B cell (primary cell): ENCODE measurements at regions not wholly inside any gene's neighbourhood (a gene's known extent, or its start where the extent isn't known, plus 50 kb on each side); places are given as distances from the start of the nearest gene placed in this dataset.
A peak's percentile ranks its signal among the peaks of the same experiment; 100 is the strongest.

Experiments used
- ATAC-seq: fragments of 200-7000 bp; cut with Tn5 transposase; one replicate; pipeline ENCODE4 v1.10.0; 2021; ENCODE audit warnings: low read depth, mild to moderate bottlenecking, moderate number of reproducible peaks, moderate library complexity
- CTCF ChIA-PET: fragments of 350-600 bp; sonication (Branson Sonifier 250); formaldehyde crosslinking; loops from one replicate; lab custom pipeline; 2021; ENCODE audit warnings: antibody characterized with exemption, inconsistent platforms; lab: Charles Lee
- POLR2A ChIA-PET: fragments of 350-600 bp; sonication (Branson Sonifier 250); formaldehyde crosslinking; loops from one replicate; lab custom pipeline; 2021; ENCODE audit warnings: antibody characterized with exemption; lab: Charles Lee
- DNase-seq: peaks from one replicate; pipeline ENCODE4 v3.0.0; 2013
- H2AFZ ChIP-seq: 2 replicates; pipeline ENCODE4 v1.6.1; 2012; ENCODE audit warnings: mild to moderate bottlenecking, low read depth, low read length; ENCODE audit not compliant: insufficient read depth, poor library complexity, severe bottlenecking
- H3K27ac ChIP-seq, 2 donors: 1 replicate in 1 of 2; 2 replicates in 1 of 2; pipeline ENCODE4 v1.5.1; 2012 to 2013; ENCODE audit warnings: low read length in 2 of 2, mild to moderate bottlenecking in 2 of 2, moderate library complexity in 1 of 2
- H3K27me3 ChIP-seq, 4 experiments: fragments of 200-600 bp in 1 of 4; sonication (generic) in 1 of 4; replicated peaks in 1 of 4; 1 replicate in 2 of 4; 2 replicates in 2 of 4; pipeline versions ENCODE4 v1.6.1 to v1.7.0; 2013 to 2016; ENCODE audit warnings: low read length in 3 of 4, mild to moderate bottlenecking in 2 of 4, mixed read lengths in 1 of 4, moderate library complexity in 1 of 4; ENCODE audit not compliant: insufficient read depth in 4 of 4, control insufficient read depth in 3 of 4; ENCODE audit errors: control extremely low read depth in 1 of 4
- H3K36me3 ChIP-seq, 2 experiments: replicated peaks in 1 of 2; 1 replicate in 1 of 2; 2 replicates in 1 of 2; pipeline versions ENCODE4 v1.6.1 to v1.7.1; 2013; ENCODE audit warnings: low read length in 1 of 2; ENCODE audit not compliant: insufficient read depth in 2 of 2, control insufficient read depth in 1 of 2; ENCODE audit errors: control extremely low read depth in 1 of 2, extremely low read depth in 1 of 2
- H3K4me1 ChIP-seq, 2 donors: fragments of 200-600 bp in 1 of 2; sonication (generic) in 1 of 2; 1 replicate in 1 of 2; 2 replicates in 1 of 2; pipeline versions ENCODE4 v1.5.1 to v1.6.1; 2013 to 2017; ENCODE audit warnings: low read length in 2 of 2; ENCODE audit not compliant: control insufficient read depth in 2 of 2, insufficient read depth in 2 of 2
- H3K4me2 ChIP-seq: replicated peaks from 2 replicates; pipeline ENCODE3; 2012; ENCODE audit warnings: mild to moderate bottlenecking, low read depth, low read length; ENCODE audit not compliant: poor library complexity, severe bottlenecking
- H3K4me3 ChIP-seq, 5 experiments: fragments of 200-600 bp in 1 of 5; sonication (generic) in 1 of 5; 1 replicate in 3 of 5; 2 replicates in 2 of 5; pipeline versions ENCODE4 v1.5.1 to v1.7.0; 2011 to 2016; ENCODE audit warnings: low read length in 4 of 5, mild to moderate bottlenecking in 4 of 5, low read depth in 2 of 5, control low read depth in 1 of 5, moderate library complexity in 1 of 5; ENCODE audit not compliant: insufficient read depth in 1 of 5; ENCODE audit errors: control extremely low read depth in 1 of 5, extremely low read depth in 1 of 5
- H3K79me2 ChIP-seq: fragments of 200-600 bp; sonication (generic); one replicate; pipeline ENCODE4 v1.6.0; 2016; ENCODE audit warnings: low read length; ENCODE audit not compliant: control insufficient read depth, insufficient read depth
- H3K9ac ChIP-seq: fragments of 200-600 bp; sonication (generic); 2 replicates; pipeline ENCODE4 v1.6.1; 2017; ENCODE audit warnings: mild to moderate bottlenecking, low read length, moderate library complexity
- H3K9me3 ChIP-seq, 3 donors: one replicate each; pipeline versions ENCODE4 v1.6.1 to v1.7.1; 2013; ENCODE audit warnings: low read length in 2 of 3; ENCODE audit not compliant: control insufficient read depth in 2 of 3, insufficient read depth in 1 of 3; ENCODE audit errors: control extremely low read depth in 1 of 3
- H4K20me1 ChIP-seq: 2 replicates; pipeline ENCODE4 v1.6.0; 2012; ENCODE audit warnings: mild to moderate bottlenecking, low read length; ENCODE audit not compliant: insufficient read depth, control insufficient read depth, poor library complexity, severe bottlenecking
- H3K27ac Mint-ChIP-seq: one replicate; pipeline ENCODE4 v1.8.0; 2021; ENCODE audit warnings: mixed read lengths
- H3K27me3 Mint-ChIP-seq: one replicate; pipeline ENCODE4 v1.8.0; 2021; ENCODE audit warnings: mixed read lengths
- H3K4me1 Mint-ChIP-seq: one replicate; pipeline ENCODE4 v1.8.0; 2021; ENCODE audit warnings: mixed read lengths
- H3K4me3 Mint-ChIP-seq: one replicate; pipeline ENCODE4 v1.8.0; 2021; ENCODE audit warnings: mixed read lengths
- H3K9me3 Mint-ChIP-seq: one replicate; pipeline ENCODE4 v1.8.0; 2022; ENCODE audit warnings: mixed read lengths; ENCODE audit not compliant: insufficient read depth
- EZH2 ChIP-seq: IDR thresholded peaks from 2 replicates; pipeline ENCODE4 v1.6.1; 2012; ENCODE audit warnings: borderline replicate concordance, low read depth, mild to moderate bottlenecking, moderate library complexity, low read length; ENCODE audit not compliant: insufficient read depth, poor library complexity, severe bottlenecking
- WGBS: methylation state at CpG from one replicate; pipeline ENCODE4 v1.1.5; 2013; ENCODE audit warnings: missing lambda C conversion rate; ENCODE audit not compliant: insufficient coverage; 5-methylcytosine and 5-hydroxymethylcytosine counted together
- intact Hi-C: fragments of 100-400 bp; cut with micrococcal nuclease; formaldehyde crosslinking; loops from one replicate; pipeline ENCODE4 v1.10.0; 2022
- TF ChIP-seq, protein P1 (sequence below): fragments of 200-600 bp; IDR thresholded peaks from one replicate; pipeline ENCODE4 v1.8.0; 2022; ENCODE audit warnings: antibody characterized with exemption, mild to moderate bottlenecking

DNA sequence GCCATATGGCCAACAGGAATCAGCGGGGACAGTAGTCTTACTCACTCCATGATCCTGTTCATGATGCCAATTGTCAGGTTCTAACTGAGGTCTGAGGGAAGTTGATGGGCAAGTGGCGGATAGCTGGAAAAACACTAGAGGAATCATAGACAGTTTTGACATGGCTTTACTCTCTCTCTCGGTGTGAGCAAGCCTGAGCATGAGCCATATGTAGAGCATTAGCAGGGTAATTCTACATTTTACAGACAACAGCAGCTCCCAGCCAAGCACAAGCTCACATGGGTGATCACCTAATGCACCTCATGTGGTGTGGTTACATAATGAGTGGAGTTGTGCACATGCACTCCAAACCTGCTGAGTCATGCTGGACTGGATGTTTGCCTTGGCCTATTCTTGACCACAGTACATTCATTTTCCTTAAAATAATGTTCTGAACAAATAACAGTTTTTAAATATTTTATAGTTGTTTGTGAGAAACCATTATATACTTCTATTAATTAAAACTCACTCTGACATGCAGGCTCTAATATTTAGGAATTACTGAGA lies 429.2 kb downstream of the GPAT3 start:
- Mint-ChIP-seq H3K4me1 (no peaks in the 10 kb centered on the region), H3K4me3 (no peak overlapping the region), H3K27ac (no peak overlapping the region), H3K9me3 (peaks cover 9% of the 10 kb centered on the region), H3K27me3 (no peaks in the 10 kb centered on the region)
- H3K79me2 ChIP-seq: no peaks in the 10 kb centered on the region
- H3K27ac ChIP-seq: no peak overlapping the region
- ATAC-seq (no peak), DNase-seq (peak; percentile 11)
- H3K9ac ChIP-seq: no peak overlapping the region
- CTCF ChIA-PET: no interaction called here
- H3K4me2 ChIP-seq: no peak overlapping the region
- H3K4me1 ChIP-seq: no peaks in the 10 kb centered on the region
- H3K27me3 ChIP-seq: no peaks in the 10 kb centered on the region
- H4K20me1 ChIP-seq: no peaks in the 10 kb centered on the region
- intact Hi-C loops: no loop called here
- POLR2A ChIA-PET: no interaction called here
- H3K9me3 ChIP-seq: peaks cover 0 to 26% (median 7%) of the 10 kb centered on the region in 3 donors
- H2AFZ ChIP-seq: no peak overlapping the region
- 86% methylated on average over 1 of the region's 3 CpGs for WGBS
- H3K36me3 ChIP-seq: no peaks in the 10 kb centered on the region
- no peak overlapping the region for H3K4me3 ChIP-seq
- no peak for TF ChIP-seq EZH2
- TF ChIP-seq, protein P1, sequence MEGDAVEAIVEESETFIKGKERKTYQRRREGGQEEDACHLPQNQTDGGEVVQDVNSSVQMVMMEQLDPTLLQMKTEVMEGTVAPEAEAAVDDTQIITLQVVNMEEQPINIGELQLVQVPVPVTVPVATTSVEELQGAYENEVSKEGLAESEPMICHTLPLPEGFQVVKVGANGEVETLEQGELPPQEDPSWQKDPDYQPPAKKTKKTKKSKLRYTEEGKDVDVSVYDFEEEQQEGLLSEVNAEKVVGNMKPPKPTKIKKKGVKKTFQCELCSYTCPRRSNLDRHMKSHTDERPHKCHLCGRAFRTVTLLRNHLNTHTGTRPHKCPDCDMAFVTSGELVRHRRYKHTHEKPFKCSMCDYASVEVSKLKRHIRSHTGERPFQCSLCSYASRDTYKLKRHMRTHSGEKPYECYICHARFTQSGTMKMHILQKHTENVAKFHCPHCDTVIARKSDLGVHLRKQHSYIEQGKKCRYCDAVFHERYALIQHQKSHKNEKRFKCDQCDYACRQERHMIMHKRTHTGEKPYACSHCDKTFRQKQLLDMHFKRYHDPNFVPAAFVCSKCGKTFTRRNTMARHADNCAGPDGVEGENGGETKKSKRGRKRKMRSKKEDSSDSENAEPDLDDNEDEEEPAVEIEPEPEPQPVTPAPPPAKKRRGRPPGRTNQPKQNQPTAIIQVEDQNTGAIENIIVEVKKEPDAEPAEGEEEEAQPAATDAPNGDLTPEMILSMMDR: no peak

DNA sequence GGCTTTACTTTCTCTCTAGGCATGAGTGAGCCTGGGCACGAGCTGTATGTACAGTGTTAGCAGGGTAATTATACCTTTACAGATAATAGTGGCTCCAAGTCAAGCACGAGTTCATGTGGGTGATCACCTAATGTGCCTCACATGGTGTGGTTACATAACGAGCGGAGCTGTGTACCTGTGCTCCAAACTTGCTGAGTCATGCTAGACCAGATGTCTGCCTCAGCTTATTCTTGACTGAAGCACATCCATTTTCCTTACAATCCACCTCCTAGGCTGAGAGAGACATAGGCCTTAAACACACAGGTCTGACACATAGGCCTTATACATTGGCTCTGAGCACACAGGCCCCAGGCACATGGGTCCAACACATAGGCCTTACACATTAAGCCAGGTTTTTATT lies 426.6 kb downstream of the GPAT3 start:
- 90% methylated on average over 3 of the region's 4 CpGs for WGBS
- POLR2A ChIA-PET: no interaction called here

More for the DNA sequence above, 426.6 kb downstream of the GPAT3 start:
- no peaks in the 10 kb centered on the region for H4K20me1 ChIP-seq
- H2AFZ ChIP-seq: no peak overlapping the region
- no peak overlapping the region for H3K9ac ChIP-seq
- Mint-ChIP-seq H3K4me1 (no peaks in the 10 kb centered on the region), H3K4me3 (no peak overlapping the region), H3K27me3 (no peaks in the 10 kb centered on the region), H3K27ac (no peak overlapping the region), H3K9me3 (peaks cover 9% of the 10 kb centered on the region)
- no peak overlapping the region for H3K27ac ChIP-seq
- CTCF ChIA-PET: no interaction called here
- no peak overlapping the region for H3K4me3 ChIP-seq
- no peaks in the 10 kb centered on the region for H3K36me3 ChIP-seq
- intact Hi-C loops: no loop called here
- H3K4me1 ChIP-seq: no peaks in the 10 kb centered on the region
- no peak overlapping the region for H3K4me2 ChIP-seq
- DNase-seq: no peak
- H3K27me3 ChIP-seq: no peaks in the 10 kb centered on the region
- H3K79me2 ChIP-seq: no peaks in the 10 kb centered on the region
- H3K9me3 ChIP-seq: peaks cover 0 to 26% (median 7%) of the 10 kb centered on the region in 3 donors
- no peak for ATAC-seq
- TF ChIP-seq, protein P1: no peak
- TF ChIP-seq EZH2: no peak
